ENCODE measurements at regions not wholly inside any gene's neighbourhood (a gene's known extent, or its start where the extent isn't known, plus 50 kb on each side); places are given as distances from the start of the nearest gene placed in this dataset.

- peaks cover 7% of the 10 kb centered on the region for H3K27me3 Mint-ChIP-seq (ENCODE audit: insufficient read depth, unreplicated experiment)
- H3K27ac Mint-ChIP-seq (ENCODE audit: unreplicated experiment), result no peak overlapping the region
These were observed 218.8 kb upstream of the CELF2 start for GRCh38 chr10:10798864-10799192.

GRCh38 chr10:10800961-10801360 is 216.7 kb upstream of the CELF2 start:
- ChIA-PET CTCF (interaction anchor here (0.7 kb wide), 1 partner anchor 336 kb away, joined by 3 read pairs; no protein-coding TSS in a partner anchor), POLR2A (no interaction called here)
- DNase-seq, result no peak
- Mint-ChIP-seq H3K4me3 (ENCODE audit: unreplicated experiment) (no peak overlapping the region), H3K27ac (ENCODE audit: unreplicated experiment) (no peak overlapping the region), H3K4me1 (ENCODE audit: low read depth, unreplicated experiment) (peaks cover 7% of the 10 kb centered on the region), H3K27me3 (ENCODE audit: insufficient read depth, unreplicated experiment) (peaks cover 3% of the 10 kb centered on the region), H3K9me3 (ENCODE audit: unreplicated experiment) (peaks cover 7% of the 10 kb centered on the region), H3K36me3 (ENCODE audit: insufficient read depth, unreplicated experiment) (no peaks in the 10 kb centered on the region)
- H3K4me3 ChIP-seq (ENCODE audit: low read depth, low read length), result no peak overlapping the region
- BruUV-seq (replicated peaks), result no TSS peak
- intact Hi-C loops (cut with micrococcal nuclease; ENCODE audit: unreplicated experiment), result no loop called here
- peaks cover 4% of the 10 kb centered on the region; the same call in 1 of the 2 replicates for H3K4me1 ChIP-seq
- no peak for TF ChIP-seq CTCF (IDR thresholded peaks at IDR 0.05; ENCODE audit: insufficient read depth in 1 of 2, low read depth in 1 of 2, low read length in 1 of 2, severe bottlenecking in 1 of 2, unreplicated experiment in 1 of 2)
- H3K36me3 ChIP-seq (ENCODE audit: control insufficient read depth, insufficient read depth, low read length), result no peaks in the 10 kb centered on the region
- H3K27me3 ChIP-seq (replicated peaks; ENCODE audit: control insufficient read depth, insufficient read depth, low read length), result no peaks in the 10 kb centered on the region
- H3K9me3 ChIP-seq, result no peaks in the 10 kb centered on the region

More at GRCh38 chr10:10798864-10799192, 218.8 kb upstream of the CELF2 start:
- DNase-seq, result no peak
- Mint-ChIP-seq H3K9me3 (ENCODE audit: unreplicated experiment) (no peaks in the 10 kb centered on the region), H3K36me3 (ENCODE audit: insufficient read depth, unreplicated experiment) (no peaks in the 10 kb centered on the region), H3K4me1 (ENCODE audit: low read depth, unreplicated experiment) (no peaks in the 10 kb centered on the region), H3K4me3 (ENCODE audit: unreplicated experiment) (no peak overlapping the region)
- no TSS peak for BruUV-seq (replicated peaks)
- TF ChIP-seq CTCF (IDR thresholded peaks at IDR 0.05; ENCODE audit: insufficient read depth in 1 of 2, low read depth in 1 of 2, low read length in 1 of 2, severe bottlenecking in 1 of 2, unreplicated experiment in 1 of 2), result no peak
- Histone ChIP-seq H3K4me3 (ENCODE audit: low read depth, low read length) (no peak overlapping the region), H3K9me3 (no peaks in the 10 kb centered on the region), H3K27me3 (replicated peaks; ENCODE audit: control insufficient read depth, insufficient read depth, low read length) (no peaks in the 10 kb centered on the region), H3K36me3 (ENCODE audit: control insufficient read depth, insufficient read depth, low read length) (no peaks in the 10 kb centered on the region), H3K4me1 (peaks cover 4% of the 10 kb centered on the region; the same call in 1 of the 2 replicates)
- intact Hi-C loops (cut with micrococcal nuclease; ENCODE audit: unreplicated experiment), result no loop called here
- ChIA-PET POLR2A (no interaction called here), CTCF (no interaction called here)

- H3K27ac Mint-ChIP-seq (ENCODE audit: unreplicated experiment), result no peak overlapping the region
- Histone ChIP-seq H3K4me1 (no peaks in the 10 kb centered on the region), H3K9me3 (no peaks in the 10 kb centered on the region), H3K4me3 (ENCODE audit: low read depth, low read length) (no peak overlapping the region), H3K36me3 (ENCODE audit: control insufficient read depth, insufficient read depth, low read length) (no peaks in the 10 kb centered on the region), H3K27me3 (replicated peaks; ENCODE audit: control insufficient read depth, insufficient read depth, low read length) (no peaks in the 10 kb centered on the region)
- H3K4me1 Mint-ChIP-seq (ENCODE audit: low read depth, unreplicated experiment), result peaks cover 7% of the 10 kb centered on the region
- ChIA-PET CTCF (no interaction called here), POLR2A (no interaction called here)
- H3K27me3 Mint-ChIP-seq (ENCODE audit: insufficient read depth, unreplicated experiment), result peaks cover 2% of the 10 kb centered on the region
- TF ChIP-seq CTCF (IDR thresholded peaks at IDR 0.05; ENCODE audit: insufficient read depth in 1 of 2, low read depth in 1 of 2, low read length in 1 of 2, severe bottlenecking in 1 of 2, unreplicated experiment in 1 of 2), result no peak
- no peaks in the 10 kb centered on the region for H3K36me3 Mint-ChIP-seq (ENCODE audit: insufficient read depth, unreplicated experiment)
- DNase-seq, result no peak
- H3K9me3 Mint-ChIP-seq (ENCODE audit: unreplicated experiment), result peaks cover 7% of the 10 kb centered on the region
- intact Hi-C loops (cut with micrococcal nuclease; ENCODE audit: unreplicated experiment), result no loop called here
- no TSS peak for BruUV-seq (replicated peaks)
- H3K4me3 Mint-ChIP-seq (ENCODE audit: unreplicated experiment), result no peak overlapping the region
These were observed 214.4 kb upstream of the CELF2 start for GRCh38 chr10:10803278-10803677.
